K562 (cell line): ENCODE measurements at regions not wholly inside any gene's neighbourhood (a gene's known extent, or its start where the extent isn't known, plus 50 kb on each side); places are given as distances from the start of the nearest gene placed in this dataset.

Source experiments
- ATAC-seq: fragments of 200-7000 bp; cut with Tn5 transposase; 3 replicates; pipeline ENCODE4 v1.9.1; 2020; ENCODE audit warnings: moderate library complexity
- BruUV-seq: library from RNA; stranded (reverse); fragments of 400-500 nt; replicated peaks from 2 replicates; lab custom pipeline; 2021; lab: Mats Ljungman, UMichigan
- CTCF ChIA-PET: fragments of 300-600 bp; formaldehyde crosslinking; extraction: SDS; loops from one replicate; lab custom pipeline; 2021; ENCODE audit warnings: low intra/inter-chr PET ratio; lab: Yijun Ruan, JAX
- POLR2A ChIA-PET: fragments of 300-600, 350-650 bp; sonication (Branson Sonifier 250); formaldehyde crosslinking; extraction: SDS; loops from one replicate; lab custom pipeline; 2021; ENCODE audit warnings: antibody characterized with exemption, inconsistent platforms; lab: Yijun Ruan, JAX
- DNase-seq, 4 experiments: peaks; one replicate each; pipeline versions ENCODE4 v3.0.0 to v3.0.0-alpha.2; 2011 to 2018; ENCODE audit warnings: low spot score in 3 of 4, mixed read lengths in 3 of 4; ENCODE audit errors: extremely low read depth in 1 of 4
- FAIRE-seq: peaks from 2 replicates; lab custom pipeline; 2011; peaks lifted over from hg19 to GRCh38; lab: Jason Lieb, UNC
- H2AFZ ChIP-seq: 2 replicates; pipeline ENCODE4 v1.6.0; 2011; ENCODE audit warnings: low read depth, low read length, control low read depth, inconsistent platforms
- H3K27ac ChIP-seq: fragments of 200-600 bp; 3 replicates; pipeline ENCODE4 v1.8.0; 2011; ENCODE audit warnings: low read depth, mild to moderate bottlenecking, control low read depth, inconsistent platforms, low read length, moderate library complexity, mixed read lengths; ENCODE audit errors: extremely low read depth
- H3K27me3 ChIP-seq, 2 experiments: fragments of 300-600 bp in 1 of 2; 2 replicates in 1 of 2; 3 replicates in 1 of 2; pipeline versions ENCODE4 v1.6.0 to v1.8.0; 2011; ENCODE audit warnings: inconsistent platforms in 2 of 2, low read length in 2 of 2, mild to moderate bottlenecking in 1 of 2, mixed read lengths in 1 of 2, moderate library complexity in 1 of 2; ENCODE audit not compliant: control insufficient read depth in 2 of 2, insufficient read depth in 2 of 2
- H3K36me3 ChIP-seq: fragments of 300-600 bp; 3 replicates; pipeline ENCODE4 v1.8.0; 2011; ENCODE audit warnings: mild to moderate bottlenecking, low read length, inconsistent platforms; ENCODE audit not compliant: control insufficient read depth, insufficient read depth
- H3K4me1 ChIP-seq, 2 experiments: fragments of 200-600 bp in 1 of 2; replicated peaks in 1 of 2; 2 replicates in 1 of 2; 3 replicates in 1 of 2; pipeline versions ENCODE4 v1.5.1 to v1.8.0; 2011; ENCODE audit warnings: inconsistent platforms in 2 of 2, low read length in 2 of 2, mild to moderate bottlenecking in 1 of 2, mixed read lengths in 1 of 2, moderate library complexity in 1 of 2; ENCODE audit not compliant: control insufficient read depth in 2 of 2, insufficient read depth in 2 of 2
- H3K4me2 ChIP-seq: 2 replicates; pipeline ENCODE4 v1.6.1; 2011; ENCODE audit warnings: low read length, control low read depth, inconsistent platforms, mixed read lengths; ENCODE audit not compliant: insufficient read depth
- H3K4me3 ChIP-seq: fragments of 200-600 bp; sonication (generic), shearing (Covaris generic); 2 replicates; pipeline ENCODE4 v1.5.1; 2016; ENCODE audit warnings: control low read depth, inconsistent platforms
- H3K79me2 ChIP-seq: fragments of 200-600 bp; 3 replicates; pipeline ENCODE4 v1.8.0; 2011; ENCODE audit warnings: low read length, inconsistent platforms; ENCODE audit not compliant: control insufficient read depth, insufficient read depth
- H3K9ac ChIP-seq, 2 experiments: 2 replicates each; pipeline versions ENCODE4 v1.6.0 to v1.6.1; 2011; ENCODE audit warnings: low read depth in 2 of 2, low read length in 2 of 2, control low read depth in 1 of 2, inconsistent platforms in 1 of 2, mild to moderate bottlenecking in 1 of 2, mixed read lengths in 1 of 2; ENCODE audit not compliant: insufficient read depth in 1 of 2
- H3K9me1 ChIP-seq: one replicate; pipeline ENCODE4 v1.6.0; 2011; ENCODE audit warnings: inconsistent platforms, mild to moderate bottlenecking, low read length, moderate library complexity; ENCODE audit not compliant: control insufficient read depth, insufficient read depth
- H3K9me3 ChIP-seq: replicated peaks from 2 replicates; pipeline ENCODE4 v1.5.1; 2011; ENCODE audit warnings: low read depth, low read length, inconsistent platforms; ENCODE audit not compliant: control insufficient read depth, insufficient read depth
- H4K20me1 ChIP-seq: replicated peaks from 2 replicates; pipeline ENCODE4 v1.6.1; 2011; ENCODE audit warnings: low read length, inconsistent platforms, mixed read lengths; ENCODE audit not compliant: control insufficient read depth, insufficient read depth
- EZH2 ChIP-seq: IDR thresholded peaks from 2 replicates; pipeline ENCODE4 v1.6.1; 2012; ENCODE audit warnings: low read depth, mild to moderate bottlenecking, inconsistent platforms, low read length, borderline replicate concordance
- FOXJ2 ChIP-seq: fragments of 200-800 bp; sonication (Bioruptor generic); IDR thresholded peaks from 2 replicates; pipeline ENCODE4 v1.6.1; 2016; ENCODE audit warnings: missing genetic modification characterization, missing compliant biosample characterization
- HCFC1 ChIP-seq: IDR thresholded peaks from 2 replicates; pipeline ENCODE4 v1.6.1; 2012; ENCODE audit warnings: low read depth, low read length, improper control_type of control experiment
- KAT8 ChIP-seq: fragments of 450-650 bp; IDR thresholded peaks from 2 replicates; pipeline ENCODE4 v1.6.1; 2016; ENCODE audit warnings: low read depth, mild to moderate bottlenecking
- KLF6 ChIP-seq: fragments of 250-450 bp; sonication (Bioruptor Pico); IDR thresholded peaks from 2 replicates; pipeline ENCODE4 v1.4.0; 2020; ENCODE audit warnings: mild to moderate bottlenecking, moderate library complexity, borderline replicate concordance
- POLR3G ChIP-seq: IDR thresholded peaks from 2 replicates; pipeline ENCODE4 v1.6.1; 2011; ENCODE audit not compliant: insufficient read length, insufficient replicate concordance; ENCODE audit errors: extremely low read depth
- RFX1 ChIP-seq: fragments of 450-650 bp; IDR thresholded peaks from 2 replicates; pipeline ENCODE4 v1.6.1; 2016; ENCODE audit warnings: mild to moderate bottlenecking, moderate library complexity
- ZC3H11A ChIP-seq: IDR thresholded peaks from 2 replicates; pipeline ENCODE4 v1.6.1; 2012; ENCODE audit warnings: low read depth, low read length, improper control_type of control experiment
- ZNF121 ChIP-seq: sonication (generic); formaldehyde crosslinking; conservative IDR thresholded peaks from 2 replicates; pipeline ENCODE4 v1.8.0; 2022; ENCODE audit warnings: missing genetic modification reagents
- WGBS: fragments of 100-300 bp; shearing (Covaris generic); methylation state at CpG from one replicate; pipeline ENCODE4 v1.1.6; 2016; ENCODE audit warnings: low coverage, mixed read lengths; ENCODE audit not compliant: insufficient coverage; ENCODE audit errors: missing lambda C conversion rate; 5-methylcytosine and 5-hydroxymethylcytosine counted together
- in situ Hi-C: fragments of 300-500 bp; cut with MboI; formaldehyde crosslinking; loops from 4 replicates; pipeline ENCODE4 v1.15.0; 2018; ENCODE audit warnings: inconsistent platforms, mixed read lengths
- intact Hi-C: fragments of 100-400 bp; cut with micrococcal nuclease; formaldehyde crosslinking; loops from 2 replicates; pipeline ENCODE4 v1.14.2; 2022
- TF ChIP-seq, protein P1 (sequence below): fragments of 450-650 bp; IDR thresholded peaks from 2 replicates; pipeline ENCODE4 v1.6.1; 2016; ENCODE audit warnings: low read depth

DNA sequence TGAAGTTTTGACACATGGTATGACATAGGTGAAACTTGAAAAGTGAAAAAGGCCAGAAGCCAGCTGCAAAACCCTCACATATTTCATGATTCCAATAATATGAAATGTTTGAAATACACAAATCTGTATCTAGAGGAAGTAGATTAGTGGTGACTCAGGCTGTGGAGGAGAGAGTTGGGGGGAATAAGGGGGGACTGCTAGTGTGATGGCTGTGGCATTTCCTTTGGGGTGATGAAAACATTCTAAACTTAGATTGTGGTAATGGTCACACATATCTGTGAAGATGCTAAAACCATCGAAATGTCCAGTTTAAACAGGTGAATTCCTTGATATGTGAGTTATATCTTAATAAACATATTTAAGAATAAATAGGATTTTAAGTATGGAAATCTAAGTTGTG, 343.5 kb upstream of the SFRP2 start:
- no peaks in the 10 kb centered on the region for H3K36me3 ChIP-seq
- H3K9me1 ChIP-seq, result no peaks in the 10 kb centered on the region
- ChIA-PET CTCF (no interaction called here), POLR2A (no interaction called here)
- H3K4me1 ChIP-seq, result peaks cover 0 to 4% of the 10 kb centered on the region in 2 experiments; a peak in 1 of 5 replicates
- no peak for ATAC-seq
- DNase-seq, result no peak
- H3K27me3 ChIP-seq, result peaks cover 16 to 26% of the 10 kb centered on the region in 2 experiments
- FAIRE-seq, result no peak
- in situ Hi-C loops (no loop called here), intact Hi-C loops (no loop called here)
- no peak overlapping the region for H2AFZ ChIP-seq
- no peaks in the 10 kb centered on the region for H3K79me2 ChIP-seq
- H3K9ac ChIP-seq, result no peak overlapping the region
- TF ChIP-seq RFX1, result no peak
- no peak for TF ChIP-seq KLF6 (CRISPR knock-in tag)
- TF ChIP-seq, protein P1, sequence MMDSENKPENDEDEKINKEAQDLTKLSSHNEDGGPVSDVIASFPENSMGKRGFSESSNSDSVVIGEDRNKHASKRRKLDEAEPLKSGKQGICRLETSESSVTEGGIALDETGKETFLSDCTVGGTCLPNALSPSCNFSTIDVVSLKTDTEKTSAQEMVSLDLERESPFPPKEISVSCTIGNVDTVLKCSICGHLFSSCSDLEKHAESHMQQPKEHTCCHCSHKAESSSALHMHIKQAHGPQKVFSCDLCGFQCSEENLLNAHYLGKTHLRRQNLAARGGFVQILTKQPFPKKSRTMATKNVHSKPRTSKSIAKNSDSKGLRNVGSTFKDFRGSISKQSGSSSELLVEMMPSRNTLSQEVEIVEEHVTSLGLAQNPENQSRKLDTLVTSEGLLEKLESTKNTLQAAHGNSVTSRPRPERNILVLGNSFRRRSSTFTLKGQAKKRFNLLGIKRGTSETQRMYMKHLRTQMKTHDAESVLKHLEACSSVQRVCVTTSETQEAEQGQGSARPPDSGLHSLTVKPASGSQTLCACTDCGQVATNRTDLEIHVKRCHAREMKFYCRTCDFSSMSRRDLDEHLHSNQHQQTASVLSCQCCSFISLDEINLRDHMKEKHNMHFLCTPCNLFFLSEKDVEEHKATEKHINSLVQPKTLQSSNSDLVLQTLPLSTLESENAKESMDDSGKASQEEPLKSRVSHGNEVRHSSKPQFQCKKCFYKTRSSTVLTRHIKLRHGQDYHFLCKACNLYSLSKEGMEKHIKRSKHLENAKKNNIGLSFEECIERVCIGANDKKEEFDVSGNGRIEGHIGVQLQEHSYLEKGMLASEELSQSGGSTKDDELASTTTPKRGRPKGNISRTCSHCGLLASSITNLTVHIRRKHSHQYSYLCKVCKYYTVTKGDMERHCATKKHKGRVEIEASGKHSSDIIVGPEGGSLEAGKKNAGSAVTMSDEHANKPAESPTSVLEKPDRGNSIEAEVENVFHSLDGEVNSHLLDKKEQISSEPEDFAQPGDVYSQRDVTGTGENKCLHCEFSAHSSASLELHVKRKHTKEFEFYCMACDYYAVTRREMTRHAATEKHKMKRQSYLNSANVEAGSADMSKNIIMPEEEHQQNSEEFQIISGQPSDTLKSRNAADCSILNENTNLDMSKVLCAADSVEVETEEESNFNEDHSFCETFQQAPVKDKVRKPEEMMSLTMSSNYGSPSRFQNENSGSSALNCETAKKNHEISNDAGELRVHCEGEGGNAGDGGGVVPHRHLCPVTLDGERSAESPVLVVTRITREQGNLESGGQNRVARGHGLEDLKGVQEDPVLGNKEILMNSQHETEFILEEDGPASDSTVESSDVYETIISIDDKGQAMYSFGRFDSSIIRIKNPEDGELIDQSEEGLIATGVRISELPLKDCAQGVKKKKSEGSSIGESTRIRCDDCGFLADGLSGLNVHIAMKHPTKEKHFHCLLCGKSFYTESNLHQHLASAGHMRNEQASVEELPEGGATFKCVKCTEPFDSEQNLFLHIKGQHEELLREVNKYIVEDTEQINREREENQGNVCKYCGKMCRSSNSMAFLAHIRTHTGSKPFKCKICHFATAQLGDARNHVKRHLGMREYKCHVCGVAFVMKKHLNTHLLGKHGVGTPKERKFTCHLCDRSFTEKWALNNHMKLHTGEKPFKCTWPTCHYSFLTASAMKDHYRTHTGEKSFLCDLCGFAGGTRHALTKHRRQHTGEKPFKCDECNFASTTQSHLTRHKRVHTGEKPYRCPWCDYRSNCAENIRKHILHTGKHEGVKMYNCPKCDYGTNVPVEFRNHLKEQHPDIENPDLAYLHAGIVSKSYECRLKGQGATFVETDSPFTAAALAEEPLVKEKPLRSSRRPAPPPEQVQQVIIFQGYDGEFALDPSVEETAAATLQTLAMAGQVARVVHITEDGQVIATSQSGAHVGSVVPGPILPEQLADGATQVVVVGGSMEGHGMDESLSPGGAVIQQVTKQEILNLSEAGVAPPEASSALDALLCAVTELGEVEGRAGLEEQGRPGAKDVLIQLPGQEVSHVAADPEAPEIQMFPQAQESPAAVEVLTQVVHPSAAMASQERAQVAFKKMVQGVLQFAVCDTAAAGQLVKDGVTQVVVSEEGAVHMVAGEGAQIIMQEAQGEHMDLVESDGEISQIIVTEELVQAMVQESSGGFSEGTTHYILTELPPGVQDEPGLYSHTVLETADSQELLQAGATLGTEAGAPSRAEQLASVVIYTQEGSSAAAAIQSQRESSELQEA, result no peak
- no peak for TF ChIP-seq ZC3H11A
- no peak for TF ChIP-seq EZH2
- no peak for TF ChIP-seq HCFC1
- TF ChIP-seq POLR3G, result no peak
- no peak for TF ChIP-seq KAT8
- no peak for TF ChIP-seq FOXJ2 (tag)
- TF ChIP-seq ZNF121 (CRISPR knock-in tag), result no peak
- H3K4me2 ChIP-seq, result no peak overlapping the region
- H4K20me1 ChIP-seq, result no peaks in the 10 kb centered on the region
- no TSS peak for BruUV-seq
- 0% methylated on average over 1 of the region's 1 CpG for WGBS
- H3K4me3 ChIP-seq, result no peak overlapping the region
- no peak overlapping the region for H3K27ac ChIP-seq
- H3K9me3 ChIP-seq, result no peaks in the 10 kb centered on the region
